Endothelial cell of umbilical vein (primary cell): ENCODE measurements at regions not wholly inside any gene's neighbourhood (a gene's known extent, or its start where the extent isn't known, plus 50 kb on each side); places are given as distances from the start of the nearest gene placed in this dataset.

Experiments used
- BruUV-seq: library from RNA; stranded (reverse); fragments of 400-500 nt; replicated peaks from 2 replicates; lab custom pipeline; 2021; lab: Mats Ljungman, UMichigan
- CTCF ChIA-PET: fragments of 300-600, 350-600 bp; sonication (Branson Sonifier 250); formaldehyde crosslinking; loops from one replicate; lab custom pipeline; 2021; ENCODE audit warnings: antibody characterized with exemption, inconsistent platforms; lab: Charles Lee
- POLR2A ChIA-PET: fragments of 300-600, 350-600 bp; sonication (Branson Sonifier 250); formaldehyde crosslinking; loops from one replicate; lab custom pipeline; 2021; ENCODE audit warnings: antibody characterized with exemption, inconsistent platforms; lab: Charles Lee
- DNase-seq: peaks from one replicate; pipeline ENCODE4 v3.0.0-alpha.2; 2011; ENCODE audit warnings: low read depth, low spot score
- FAIRE-seq: peaks from 2 replicates; lab custom pipeline; 2011; peaks lifted over from hg19 to GRCh38; lab: Jason Lieb, UNC
- H2AFZ ChIP-seq: 2 replicates; pipeline ENCODE4 v1.6.0; 2012; ENCODE audit warnings: low read depth, low read length, control low read depth, inconsistent platforms
- H3K27ac ChIP-seq: 2 replicates; pipeline ENCODE4 v1.5.1; 2011; ENCODE audit warnings: low read depth, mild to moderate bottlenecking, control low read depth, low read length, moderate library complexity; ENCODE audit not compliant: insufficient read depth
- H3K27me3 ChIP-seq, 2 experiments: 2 replicates each; pipeline versions ENCODE4 v1.6.0 to v1.6.1; 2011; ENCODE audit warnings: low read length in 2 of 2, mixed read lengths in 1 of 2; ENCODE audit not compliant: control insufficient read depth in 2 of 2, insufficient read depth in 2 of 2
- H3K36me3 ChIP-seq, 2 experiments: 2 replicates in 1 of 2; 3 replicates in 1 of 2; pipeline ENCODE4 v1.5.1; 2011; ENCODE audit warnings: low read length in 2 of 2, mild to moderate bottlenecking in 1 of 2, moderate library complexity in 1 of 2; ENCODE audit not compliant: control insufficient read depth in 2 of 2, insufficient read depth in 2 of 2; ENCODE audit errors: extremely low read depth in 1 of 2
- H3K4me1 ChIP-seq: 3 replicates; pipeline ENCODE4 v1.5.1; 2011; ENCODE audit warnings: mild to moderate bottlenecking, low read length; ENCODE audit not compliant: control insufficient read depth, insufficient read depth; ENCODE audit errors: extremely low read depth
- H3K4me2 ChIP-seq: 2 replicates; pipeline ENCODE4 v1.6.1; 2011; ENCODE audit warnings: low read length, control low read depth, mixed read lengths; ENCODE audit not compliant: insufficient read depth
- H3K4me3 ChIP-seq, 3 experiments: fragments of 200-600 bp in 1 of 3; sonication (generic), shearing (Covaris generic) in 1 of 3; replicated peaks in 1 of 3; 2 replicates each; pipeline ENCODE4 v1.5.1; 2011 to 2016; ENCODE audit warnings: control low read depth in 3 of 3, low read length in 3 of 3, mild to moderate bottlenecking in 2 of 3, inconsistent platforms in 1 of 3, low read depth in 1 of 3, moderate library complexity in 1 of 3; ENCODE audit not compliant: insufficient read depth in 1 of 3
- H3K79me2 ChIP-seq: 2 replicates; pipeline ENCODE4 v1.6.0; 2012; ENCODE audit warnings: low read length, inconsistent platforms; ENCODE audit not compliant: control insufficient read depth, insufficient read depth
- H3K9ac ChIP-seq: replicated peaks from 2 replicates; pipeline ENCODE3; 2011; ENCODE audit warnings: low read length, control low read depth; ENCODE audit not compliant: insufficient read depth; ENCODE audit errors: extremely low read depth
- H3K9me1 ChIP-seq: replicated peaks from 3 replicates; pipeline ENCODE4 v1.6.0; 2011; ENCODE audit warnings: mild to moderate bottlenecking, low read length; ENCODE audit not compliant: control insufficient read depth, insufficient read depth; ENCODE audit errors: extremely low read depth
- H3K9me3 ChIP-seq: replicated peaks from 2 replicates; pipeline ENCODE4 v1.5.1; 2012; ENCODE audit warnings: low read length, inconsistent platforms; ENCODE audit not compliant: control insufficient read depth, insufficient read depth
- H4K20me1 ChIP-seq: replicated peaks from 2 replicates; pipeline ENCODE3; 2011; ENCODE audit warnings: mild to moderate bottlenecking, low read length; ENCODE audit not compliant: control insufficient read depth, insufficient read depth; ENCODE audit errors: extremely low read depth
- EZH2 ChIP-seq: IDR thresholded peaks from 2 replicates; pipeline ENCODE4 v1.6.1; 2012; ENCODE audit warnings: borderline replicate concordance, low read depth, mild to moderate bottlenecking, moderate library complexity, low read length, inconsistent platforms; ENCODE audit not compliant: severe bottlenecking
- FOS ChIP-seq: IDR thresholded peaks from 2 replicates; pipeline ENCODE4 v1.6.1; 2011; ENCODE audit warnings: mild to moderate bottlenecking, low read length, moderate library complexity, borderline replicate concordance; ENCODE audit not compliant: insufficient read depth
- GATA2 ChIP-seq: IDR thresholded peaks from 2 replicates; pipeline ENCODE4 v1.7.0; 2011; ENCODE audit warnings: low read depth, mild to moderate bottlenecking, moderate library complexity, mixed read lengths, low read length; ENCODE audit not compliant: insufficient read length, insufficient read depth
- JUN ChIP-seq: IDR thresholded peaks from 2 replicates; pipeline ENCODE4 v1.6.1; 2011; ENCODE audit warnings: borderline replicate concordance, low read depth; ENCODE audit not compliant: insufficient read length, insufficient read depth
- MYC ChIP-seq: IDR thresholded peaks from one replicate; pipeline ENCODE4 v1.6.1; 2011; ENCODE audit warnings: mild to moderate bottlenecking, low read depth, low read length
- POLR2A ChIP-seq: IDR thresholded peaks from 2 replicates; pipeline ENCODE4 v1.6.1; 2012; ENCODE audit warnings: low read depth, mild to moderate bottlenecking, control low read depth, low read length
- POLR2AphosphoS5 ChIP-seq: IDR thresholded peaks from 2 replicates; pipeline ENCODE4 v1.6.1; 2012; ENCODE audit warnings: low read depth, mild to moderate bottlenecking, control low read depth, low read length, moderate library complexity; ENCODE audit not compliant: insufficient read depth
- dilution Hi-C: fragments of 300-500 bp; cut with MboI; formaldehyde crosslinking; loops from one replicate; pipeline ENCODE4 v1.15.0; 2019; ENCODE audit warnings: low sequenced_read_pairs; ENCODE audit not compliant: extremely low pct_ligation_motif_present
- intact Hi-C: fragments of 100-400 bp; cut with micrococcal nuclease; formaldehyde crosslinking; loops from one replicate; pipeline ENCODE4 v1.10.0; 2022
- TF ChIP-seq, protein P1 (sequence below): IDR thresholded peaks from 2 replicates; pipeline ENCODE4 v1.6.1; 2011; ENCODE audit not compliant: insufficient read depth, insufficient read length
- TF ChIP-seq, protein P2 (sequence below), 2 donors: IDR thresholded peaks; 1 replicate in 1 of 2; 2 replicates in 1 of 2; pipeline ENCODE4 v1.5.1; 2011; ENCODE audit warnings: low read length in 2 of 2, mild to moderate bottlenecking in 2 of 2, moderate library complexity in 2 of 2, control low read depth in 1 of 2, inconsistent platforms in 1 of 2, low read depth in 1 of 2; ENCODE audit not compliant: insufficient read depth in 1 of 2; ENCODE audit errors: extremely low read depth in 1 of 2

GRCh38 chr18:72360634-72361033, 183.5 kb downstream of the CBLN2 start:
- H3K4me3 ChIP-seq: no peak overlapping the region
- intact Hi-C loops: no loop called here
- H3K4me1 ChIP-seq: no peaks in the 10 kb centered on the region
- no peak overlapping the region for H3K9ac ChIP-seq
- no peaks in the 10 kb centered on the region for H3K79me2 ChIP-seq
- H4K20me1 ChIP-seq: no peaks in the 10 kb centered on the region
- POLR2A ChIA-PET: no interaction called here
- BruUV-seq: no TSS peak
- no peak for DNase-seq
- dilution Hi-C loops: no loop called here
- no peaks in the 10 kb centered on the region for H3K9me1 ChIP-seq
- FAIRE-seq: no peak
- no peak for TF ChIP-seq MYC
- TF ChIP-seq EZH2: no peak
- TF ChIP-seq POLR2A: no peak
- TF ChIP-seq, protein P1, sequence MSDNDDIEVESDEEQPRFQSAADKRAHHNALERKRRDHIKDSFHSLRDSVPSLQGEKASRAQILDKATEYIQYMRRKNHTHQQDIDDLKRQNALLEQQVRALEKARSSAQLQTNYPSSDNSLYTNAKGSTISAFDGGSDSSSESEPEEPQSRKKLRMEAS: no peak
- no peak for TF ChIP-seq FOS
- TF ChIP-seq POLR2AphosphoS5: no peak
- TF ChIP-seq GATA2: no peak
- TF ChIP-seq, protein P2, sequence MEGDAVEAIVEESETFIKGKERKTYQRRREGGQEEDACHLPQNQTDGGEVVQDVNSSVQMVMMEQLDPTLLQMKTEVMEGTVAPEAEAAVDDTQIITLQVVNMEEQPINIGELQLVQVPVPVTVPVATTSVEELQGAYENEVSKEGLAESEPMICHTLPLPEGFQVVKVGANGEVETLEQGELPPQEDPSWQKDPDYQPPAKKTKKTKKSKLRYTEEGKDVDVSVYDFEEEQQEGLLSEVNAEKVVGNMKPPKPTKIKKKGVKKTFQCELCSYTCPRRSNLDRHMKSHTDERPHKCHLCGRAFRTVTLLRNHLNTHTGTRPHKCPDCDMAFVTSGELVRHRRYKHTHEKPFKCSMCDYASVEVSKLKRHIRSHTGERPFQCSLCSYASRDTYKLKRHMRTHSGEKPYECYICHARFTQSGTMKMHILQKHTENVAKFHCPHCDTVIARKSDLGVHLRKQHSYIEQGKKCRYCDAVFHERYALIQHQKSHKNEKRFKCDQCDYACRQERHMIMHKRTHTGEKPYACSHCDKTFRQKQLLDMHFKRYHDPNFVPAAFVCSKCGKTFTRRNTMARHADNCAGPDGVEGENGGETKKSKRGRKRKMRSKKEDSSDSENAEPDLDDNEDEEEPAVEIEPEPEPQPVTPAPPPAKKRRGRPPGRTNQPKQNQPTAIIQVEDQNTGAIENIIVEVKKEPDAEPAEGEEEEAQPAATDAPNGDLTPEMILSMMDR (IDR thresholded peaks at IDR 0.05; ENCODE audit: extremely low read depth in 1 of 2, insufficient read depth in 1 of 2, low read depth in 1 of 2, low read length in 2 of 2): no peak
- TF ChIP-seq JUN: no peak
- no peaks in the 10 kb centered on the region for H3K27me3 ChIP-seq
- no peaks in the 10 kb centered on the region for H3K9me3 ChIP-seq
- no peak overlapping the region for H3K27ac ChIP-seq
- CTCF ChIA-PET: no interaction called here
- no peaks in the 10 kb centered on the region for H3K36me3 ChIP-seq
- no peak overlapping the region for H3K4me2 ChIP-seq
- H2AFZ ChIP-seq: no peak overlapping the region
